Uterus (tissue), 2 donors: ENCODE measurements at regions not wholly inside any gene's neighbourhood (a gene's known extent, or its start where the extent isn't known, plus 50 kb on each side); places are given as distances from the start of the nearest gene placed in this dataset.

Source experiments
- POLR2A ChIP-seq, 2 donors: fragments of 450-650 bp; IDR thresholded peaks; one replicate each; pipeline ENCODE4 v1.6.1; 2016; ENCODE audit warnings: antibody characterized with exemption in 2 of 2, mild to moderate bottlenecking in 1 of 2, moderate library complexity in 1 of 2
- TF ChIP-seq, protein P1 (sequence below), 4 experiments: fragments of 200-600 bp in 2 of 4; fragments of 450-650 bp in 2 of 4; sonication (generic) in 2 of 4; IDR thresholded peaks; one replicate each; pipeline ENCODE4 v1.5.1; 2016 to 2019; ENCODE audit warnings: antibody characterized with exemption in 4 of 4, mild to moderate bottlenecking in 2 of 4, moderate library complexity in 1 of 4

DNA sequence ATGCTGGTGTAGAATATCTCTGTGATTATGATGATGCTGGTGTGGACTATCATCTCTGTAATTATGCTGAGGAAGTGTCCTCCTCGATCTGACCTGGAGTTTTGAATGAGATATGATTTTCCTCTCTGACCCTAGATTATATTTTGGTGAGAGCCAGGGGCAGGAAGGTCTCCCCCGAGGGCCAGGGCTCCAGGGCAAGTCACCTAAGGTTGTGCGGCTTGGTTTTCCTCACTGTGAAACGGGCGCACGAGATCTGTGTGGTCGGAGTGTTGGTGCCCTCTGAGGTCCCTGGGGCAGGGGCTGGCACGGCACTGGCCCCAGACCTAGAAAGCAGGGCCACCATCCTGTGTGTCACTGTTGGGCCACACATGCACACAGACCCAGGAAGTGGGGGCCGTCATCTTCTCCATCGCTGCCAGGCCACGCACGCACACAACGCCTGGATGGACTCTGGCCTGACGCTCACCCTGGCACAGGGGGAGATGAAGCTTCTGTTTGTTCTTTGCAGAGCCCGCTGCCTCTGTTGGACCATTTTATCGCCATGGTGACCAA lies 67.7 kb upstream of the ZNF469 start:
- no peak for TF ChIP-seq POLR2A (IDR thresholded peaks at IDR 0.05)
- TF ChIP-seq, protein P1, sequence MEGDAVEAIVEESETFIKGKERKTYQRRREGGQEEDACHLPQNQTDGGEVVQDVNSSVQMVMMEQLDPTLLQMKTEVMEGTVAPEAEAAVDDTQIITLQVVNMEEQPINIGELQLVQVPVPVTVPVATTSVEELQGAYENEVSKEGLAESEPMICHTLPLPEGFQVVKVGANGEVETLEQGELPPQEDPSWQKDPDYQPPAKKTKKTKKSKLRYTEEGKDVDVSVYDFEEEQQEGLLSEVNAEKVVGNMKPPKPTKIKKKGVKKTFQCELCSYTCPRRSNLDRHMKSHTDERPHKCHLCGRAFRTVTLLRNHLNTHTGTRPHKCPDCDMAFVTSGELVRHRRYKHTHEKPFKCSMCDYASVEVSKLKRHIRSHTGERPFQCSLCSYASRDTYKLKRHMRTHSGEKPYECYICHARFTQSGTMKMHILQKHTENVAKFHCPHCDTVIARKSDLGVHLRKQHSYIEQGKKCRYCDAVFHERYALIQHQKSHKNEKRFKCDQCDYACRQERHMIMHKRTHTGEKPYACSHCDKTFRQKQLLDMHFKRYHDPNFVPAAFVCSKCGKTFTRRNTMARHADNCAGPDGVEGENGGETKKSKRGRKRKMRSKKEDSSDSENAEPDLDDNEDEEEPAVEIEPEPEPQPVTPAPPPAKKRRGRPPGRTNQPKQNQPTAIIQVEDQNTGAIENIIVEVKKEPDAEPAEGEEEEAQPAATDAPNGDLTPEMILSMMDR (IDR thresholded peaks at IDR 0.05), result no peak
